C4-2B (cell line): ENCODE measurements at regions not wholly inside any gene's neighbourhood (a gene's known extent, or its start where the extent isn't known, plus 50 kb on each side); places are given as distances from the start of the nearest gene placed in this dataset.

Experiments used
- H3K27ac ChIP-seq: fragments of 450-650 bp; 2 replicates; pipeline ENCODE4 v1.5.1; 2017
- ZFX ChIP-seq: fragments of 450-650 bp; IDR thresholded peaks from 2 replicates; pipeline ENCODE4 v1.6.1; 2017
- TF ChIP-seq, protein P1 (sequence below): fragments of 450-650 bp; conservative IDR thresholded peaks from 2 replicates; pipeline ENCODE4 v1.5.1; 2017; ENCODE audit warnings: mild to moderate bottlenecking

GRCh38 chr3:8110966-8111798 lies 390.4 kb upstream of the LMCD1 start:
- TF ChIP-seq ZFX, result no peak
- TF ChIP-seq, protein P1, sequence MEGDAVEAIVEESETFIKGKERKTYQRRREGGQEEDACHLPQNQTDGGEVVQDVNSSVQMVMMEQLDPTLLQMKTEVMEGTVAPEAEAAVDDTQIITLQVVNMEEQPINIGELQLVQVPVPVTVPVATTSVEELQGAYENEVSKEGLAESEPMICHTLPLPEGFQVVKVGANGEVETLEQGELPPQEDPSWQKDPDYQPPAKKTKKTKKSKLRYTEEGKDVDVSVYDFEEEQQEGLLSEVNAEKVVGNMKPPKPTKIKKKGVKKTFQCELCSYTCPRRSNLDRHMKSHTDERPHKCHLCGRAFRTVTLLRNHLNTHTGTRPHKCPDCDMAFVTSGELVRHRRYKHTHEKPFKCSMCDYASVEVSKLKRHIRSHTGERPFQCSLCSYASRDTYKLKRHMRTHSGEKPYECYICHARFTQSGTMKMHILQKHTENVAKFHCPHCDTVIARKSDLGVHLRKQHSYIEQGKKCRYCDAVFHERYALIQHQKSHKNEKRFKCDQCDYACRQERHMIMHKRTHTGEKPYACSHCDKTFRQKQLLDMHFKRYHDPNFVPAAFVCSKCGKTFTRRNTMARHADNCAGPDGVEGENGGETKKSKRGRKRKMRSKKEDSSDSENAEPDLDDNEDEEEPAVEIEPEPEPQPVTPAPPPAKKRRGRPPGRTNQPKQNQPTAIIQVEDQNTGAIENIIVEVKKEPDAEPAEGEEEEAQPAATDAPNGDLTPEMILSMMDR, result peak; percentile 81

GRCh38 chr3:8112587-8112986 lies 389.0 kb upstream of the LMCD1 start:
- TF ChIP-seq, protein P1, result no peak
- TF ChIP-seq ZFX, result no peak
- H3K27ac ChIP-seq, result no peak overlapping the region

More at GRCh38 chr3:8110966-8111798, 390.4 kb upstream of the LMCD1 start:
- no peak overlapping the region for H3K27ac ChIP-seq

DNA sequence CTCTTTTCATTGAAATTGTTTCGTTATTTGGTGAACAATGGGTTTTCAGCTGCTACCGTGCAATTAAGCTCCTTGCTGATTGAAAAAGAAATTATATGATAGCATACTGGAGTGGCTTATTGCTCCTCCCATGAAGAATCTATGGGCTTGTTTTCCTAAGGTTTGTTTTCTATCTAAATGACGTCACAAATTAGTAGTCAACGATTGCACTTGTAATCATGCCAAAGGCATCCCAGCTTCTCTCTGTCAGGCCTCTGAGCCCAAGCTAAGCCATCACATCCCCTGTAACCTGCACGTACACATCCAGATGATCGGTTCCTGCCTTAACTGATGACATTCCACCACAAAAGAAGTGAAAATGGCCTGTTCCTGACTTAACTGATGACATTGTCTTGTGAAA lies 388.0 kb upstream of the LMCD1 start:
- TF ChIP-seq, protein P1, result no peak
- TF ChIP-seq ZFX, result no peak

GRCh38 chr3:8128686-8129085 lies 372.9 kb upstream of the LMCD1 start:
- no peak overlapping the region for H3K27ac ChIP-seq
- TF ChIP-seq, protein P1, result no peak
- TF ChIP-seq ZFX, result no peak

More for the DNA sequence above, 388.0 kb upstream of the LMCD1 start:
- H3K27ac ChIP-seq, result no peak overlapping the region

DNA sequence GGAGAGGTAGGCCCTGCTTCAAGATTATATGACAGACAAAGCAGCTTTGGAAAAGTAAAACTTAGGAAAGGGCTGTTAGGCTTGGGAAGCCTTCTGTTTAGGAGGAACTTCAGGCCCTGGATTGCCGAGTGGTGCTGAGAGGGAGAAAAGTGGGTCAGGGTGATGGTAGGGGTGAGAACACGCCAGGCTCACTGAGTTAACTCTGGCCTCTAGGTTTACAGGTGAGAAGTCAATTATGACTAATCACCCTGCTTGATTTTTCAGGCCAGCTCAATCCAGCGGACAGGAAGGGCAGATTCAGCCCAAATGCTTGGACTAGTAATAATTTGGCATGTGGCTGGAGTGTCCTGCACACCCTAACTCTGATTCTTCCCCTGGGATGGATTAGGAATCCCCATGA lies 365.1 kb upstream of the LMCD1 start:
- TF ChIP-seq, protein P1, result no peak
- no peak for TF ChIP-seq ZFX
- H3K27ac ChIP-seq, result no peak overlapping the region

DNA sequence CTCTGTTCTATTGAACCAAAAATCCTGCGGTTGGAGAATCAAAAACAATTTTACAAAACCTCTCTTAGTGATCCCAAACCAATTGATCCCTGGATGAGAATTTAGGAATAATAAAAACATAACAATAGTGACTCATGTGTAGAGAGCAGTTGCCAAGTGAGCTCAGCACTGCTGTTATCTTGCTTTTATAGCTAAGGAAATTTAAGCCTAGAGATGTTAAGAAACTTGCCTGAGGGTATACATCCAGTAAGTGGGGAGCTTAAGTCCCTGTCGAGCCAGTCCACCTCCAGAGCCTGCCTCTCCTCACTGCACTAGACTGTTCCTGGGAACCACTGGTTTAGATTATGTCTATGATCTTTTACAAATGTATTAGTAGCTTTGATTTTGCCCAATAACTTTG lies 358.4 kb upstream of the LMCD1 start:
- no peak overlapping the region for H3K27ac ChIP-seq
- TF ChIP-seq, protein P1, result no peak
- no peak for TF ChIP-seq ZFX

- TF ChIP-seq, protein P1, result no peak
- TF ChIP-seq ZFX, result no peak
- peak overlapping the region; percentile 62 for H3K27ac ChIP-seq
Observed at GRCh38 chr3:8145661-8146060, 356.0 kb upstream of the LMCD1 start.
